Breast epithelium (tissue), 4 donors: ENCODE measurements at regions not wholly inside any gene's neighbourhood (a gene's known extent, or its start where the extent isn't known, plus 50 kb on each side); places are given as distances from the start of the nearest gene placed in this dataset.

Experiments
- DNase-seq, 2 donors: peaks; one replicate each; pipeline ENCODE4 v3.0.0-alpha.2; 2019; ENCODE audit warnings: low spot score in 2 of 2
- H3K27ac ChIP-seq, 2 donors: fragments of 200-600 bp; sonication (generic) in 1 of 2; one replicate each; pipeline ENCODE4 v1.5.1; 2016 to 2019; ENCODE audit warnings: mild to moderate bottlenecking in 1 of 2
- H3K27me3 ChIP-seq, 2 donors: fragments of 200-600 bp; sonication (generic) in 1 of 2; one replicate each; pipeline versions ENCODE4 v1.5.1 to v1.6.0; 2017 to 2019; ENCODE audit warnings: control low read depth in 1 of 2, mild to moderate bottlenecking in 1 of 2
- H3K36me3 ChIP-seq: fragments of 200-600 bp; one replicate; pipeline ENCODE4 v1.5.1; 2019
- H3K4me1 ChIP-seq, 2 donors: fragments of 200-600 bp; sonication (generic); one replicate each; pipeline ENCODE4 v1.5.1; 2016 to 2019; ENCODE audit warnings: control low read depth in 1 of 2
- H3K4me3 ChIP-seq, 3 donors: fragments of 200-600 bp; sonication (generic); 1 replicate in 2 of 3; 2 replicates in 1 of 3; pipeline ENCODE4 v1.5.1; 2016 to 2019; ENCODE audit warnings: mild to moderate bottlenecking in 3 of 3, moderate library complexity in 2 of 3
- H3K9me3 ChIP-seq, 2 donors: fragments of 200-600 bp; sonication (generic) in 1 of 2; one replicate each; pipeline ENCODE4 v1.5.1; 2016 to 2019; ENCODE audit warnings: control low read depth in 1 of 2
- CTCF ChIP-seq, 3 donors: fragments of 450-650 bp; IDR thresholded peaks; one replicate each; pipeline ENCODE4 v1.5.1; 2016 to 2017; ENCODE audit warnings: antibody characterized with exemption in 3 of 3, mild to moderate bottlenecking in 3 of 3, moderate library complexity in 3 of 3
- POLR2A ChIP-seq: fragments of 450-650 bp; IDR thresholded peaks from one replicate; pipeline ENCODE4 v1.6.1; 2016; ENCODE audit warnings: antibody characterized with exemption, mild to moderate bottlenecking, moderate library complexity
- POLR2AphosphoS5 ChIP-seq, 3 donors: sonication (generic); formaldehyde crosslinking; IDR thresholded peaks; one replicate each; pipeline ENCODE4 v1.6.1; 2017; ENCODE audit warnings: antibody characterized with exemption in 3 of 3
- intact Hi-C: fragments of 100-400 bp; cut with DNase I; formaldehyde crosslinking; loops from one replicate; pipeline ENCODE4 v1.15.1; 2023; ENCODE audit warnings: low total_unique reads

- Histone ChIP-seq H3K36me3 (no peaks in the 10 kb centered on the region), H3K27me3 (no peaks in the 10 kb centered on the region), H3K4me3 (no peak overlapping the region), H3K4me1 (no peaks in the 10 kb centered on the region), H3K9me3 (no peaks in the 10 kb centered on the region), H3K27ac (no peak overlapping the region)
- intact Hi-C loops, result loop anchor here (10.0 kb wide), 1 partner anchor 541 kb away; no protein-coding TSS in a partner anchor
- TF ChIP-seq CTCF (IDR thresholded peaks at IDR 0.05) (no peak), POLR2A (no peak), POLR2AphosphoS5 (IDR thresholded peaks at IDR 0.05) (no peak)
- no peak for DNase-seq
Measured at GRCh38 chr3:159805411-159805772, 183.2 kb upstream of the IL12A start.

- H3K9me3 ChIP-seq, result no peaks in the 10 kb centered on the region
- no peak for DNase-seq
- TF ChIP-seq CTCF (IDR thresholded peaks at IDR 0.05) (no peak), POLR2A (no peak), POLR2AphosphoS5 (IDR thresholded peaks at IDR 0.05) (no peak)
- no peaks in the 10 kb centered on the region for H3K4me1 ChIP-seq
- no peak overlapping the region for H3K4me3 ChIP-seq
- intact Hi-C loops, result loop anchor here (10.0 kb wide), 1 partner anchor 542 kb away; no protein-coding TSS in a partner anchor
- H3K27me3 ChIP-seq, result no peaks in the 10 kb centered on the region
- H3K27ac ChIP-seq, result no peak overlapping the region
- no peaks in the 10 kb centered on the region for H3K36me3 ChIP-seq
Measured at GRCh38 chr3:159806412-159806811, 182.2 kb upstream of the IL12A start.

- Histone ChIP-seq H3K4me3 (no peak overlapping the region), H3K27ac (no peak overlapping the region), H3K27me3 (no peaks in the 10 kb centered on the region), H3K9me3 (no peaks in the 10 kb centered on the region), H3K4me1 (no peaks in the 10 kb centered on the region), H3K36me3 (no peaks in the 10 kb centered on the region)
- no peak for TF ChIP-seq POLR2A
- TF ChIP-seq POLR2AphosphoS5 (IDR thresholded peaks at IDR 0.05), result no peak
- TF ChIP-seq CTCF (IDR thresholded peaks at IDR 0.05), result no peak
- intact Hi-C loops, result loop anchor here (10.0 kb wide), 1 partner anchor 543 kb away; no protein-coding TSS in a partner anchor
- DNase-seq, result no peak
Measured at GRCh38 chr3:159807137-159808040, 181.2 kb upstream of the IL12A start.

- Histone ChIP-seq H3K4me3 (no peak overlapping the region), H3K9me3 (no peaks in the 10 kb centered on the region), H3K27me3 (no peaks in the 10 kb centered on the region), H3K36me3 (no peaks in the 10 kb centered on the region), H3K27ac (peak overlapping the region; percentile 62 to 65), H3K4me1 (peaks cover 0 to 9% of the 10 kb centered on the region in 2 donors)
- intact Hi-C loops, result no loop called here
- DNase-seq, result no peak
- TF ChIP-seq CTCF (IDR thresholded peaks at IDR 0.05) (no peak), POLR2A (no peak), POLR2AphosphoS5 (IDR thresholded peaks at IDR 0.05) (no peak)
Measured at GRCh38 chr3:159813822-159814531, 174.7 kb upstream of the IL12A start.

- H3K36me3 ChIP-seq, result no peaks in the 10 kb centered on the region
- no peak for DNase-seq
- peaks cover 0 to 9% of the 10 kb centered on the region in 2 donors for H3K4me1 ChIP-seq
- no peaks in the 10 kb centered on the region for H3K9me3 ChIP-seq
- H3K4me3 ChIP-seq, result no peak overlapping the region
- H3K27me3 ChIP-seq, result no peaks in the 10 kb centered on the region
- no peak overlapping the region for H3K27ac ChIP-seq
- intact Hi-C loops, result no loop called here
- no peak for TF ChIP-seq POLR2A
- no peak for TF ChIP-seq POLR2AphosphoS5 (IDR thresholded peaks at IDR 0.05)
- TF ChIP-seq CTCF (IDR thresholded peaks at IDR 0.05), result no peak
Measured at GRCh38 chr3:159816512-159816911, 172.1 kb upstream of the IL12A start.
